ENCODE measurements at regions not wholly inside any gene's neighbourhood (a gene's known extent, or its start where the extent isn't known, plus 50 kb on each side); places are given as distances from the start of the nearest gene placed in this dataset.

- H3K4me2 ChIP-seq (ENCODE audit: low read length): no peak overlapping the region
- H2AFZ ChIP-seq (ENCODE audit: low read depth, low read length): no peak overlapping the region
- no peaks in the 10 kb centered on the region for H3K36me3 ChIP-seq (ENCODE audit: insufficient read depth, low read length)
- no peak overlapping the region for H3K4me3 ChIP-seq (ENCODE audit: low read length)
- no peaks in the 10 kb centered on the region for H3F3A ChIP-seq (ENCODE audit: insufficient read depth, low read length, poor library complexity, severe bottlenecking)
- H3K79me2 ChIP-seq (replicated peaks; ENCODE audit: insufficient read depth, low read length): no peaks in the 10 kb centered on the region
- no peaks in the 10 kb centered on the region for H3K9me2 ChIP-seq (ENCODE audit: insufficient read depth, low read length)
- no peak overlapping the region for H3K9ac ChIP-seq (ENCODE audit: low read length)
- no peaks in the 10 kb centered on the region for H4K20me1 ChIP-seq (ENCODE audit: insufficient read depth)
- H3K27ac ChIP-seq (ENCODE audit: low read length): no peak overlapping the region
- H3K27me3 ChIP-seq (ENCODE audit: insufficient read depth, low read depth, low read length): no peaks in the 10 kb centered on the region
- H3K9me3 ChIP-seq (ENCODE audit: low read length): no peaks in the 10 kb centered on the region
- TF ChIP-seq SMC3 (conservative IDR thresholded peaks at IDR 0.05; ENCODE audit: poor library complexity) (no peak), REST (IDR thresholded peaks at IDR 0.05; ENCODE audit: borderline replicate concordance) (no peak), MXI1 (conservative IDR thresholded peaks at IDR 0.05; ENCODE audit: poor library complexity, severe bottlenecking) (no peak), POLR2AphosphoS5 (IDR thresholded peaks at IDR 0.05) (no peak)
These were observed 237.8 kb downstream of the ZWINT start for GRCh38 chr10:56123247-56123646.

- Histone ChIP-seq H3K4me3 (ENCODE audit: low read length) (no peak overlapping the region), H3K9me3 (ENCODE audit: low read length) (no peaks in the 10 kb centered on the region), H3K27me3 (ENCODE audit: insufficient read depth, low read depth, low read length) (no peaks in the 10 kb centered on the region), H3K79me2 (replicated peaks; ENCODE audit: insufficient read depth, low read length) (no peaks in the 10 kb centered on the region), H3K27ac (ENCODE audit: low read length) (no peak overlapping the region), H3K36me3 (ENCODE audit: insufficient read depth, low read length) (no peaks in the 10 kb centered on the region), H2AFZ (ENCODE audit: low read depth, low read length) (no peak overlapping the region), H3K9ac (ENCODE audit: low read length) (no peak overlapping the region), H3K4me2 (ENCODE audit: low read length) (no peak overlapping the region), H3F3A (ENCODE audit: insufficient read depth, low read length, poor library complexity, severe bottlenecking) (no peaks in the 10 kb centered on the region), H4K20me1 (ENCODE audit: insufficient read depth) (no peaks in the 10 kb centered on the region), H3K9me2 (ENCODE audit: insufficient read depth, low read length) (no peaks in the 10 kb centered on the region)
- TF ChIP-seq RAD21 (conservative IDR thresholded peaks at IDR 0.05) (peak; percentile 16), MXI1 (conservative IDR thresholded peaks at IDR 0.05; ENCODE audit: poor library complexity, severe bottlenecking) (no peak), SMC3 (conservative IDR thresholded peaks at IDR 0.05; ENCODE audit: poor library complexity) (no peak)
These were observed 244.4 kb downstream of the ZWINT start for GRCh38 chr10:56116684-56117083.

- no peak overlapping the region for H2AFZ ChIP-seq (ENCODE audit: low read depth, low read length)
- TF ChIP-seq SMC3 (conservative IDR thresholded peaks at IDR 0.05; ENCODE audit: poor library complexity) (no peak), RAD21 (conservative IDR thresholded peaks at IDR 0.05) (no peak), EZH2 (IDR thresholded peaks at IDR 0.05; ENCODE audit: borderline replicate concordance, insufficient read depth, low read length, poor library complexity, severe bottlenecking) (no peak), TAF1 (IDR thresholded peaks at IDR 0.05; ENCODE audit: low read depth) (no peak), CTCF (IDR thresholded peaks at IDR 0.05; ENCODE audit: poor library complexity, severe bottlenecking) (no peak), EP300 (conservative IDR thresholded peaks at IDR 0.05; ENCODE audit: poor library complexity, severe bottlenecking) (no peak), MXI1 (conservative IDR thresholded peaks at IDR 0.05; ENCODE audit: poor library complexity, severe bottlenecking) (no peak), REST (IDR thresholded peaks at IDR 0.05; ENCODE audit: borderline replicate concordance) (no peak), POLR2AphosphoS5 (IDR thresholded peaks at IDR 0.05) (no peak)
- H4K20me1 ChIP-seq (ENCODE audit: insufficient read depth): no peaks in the 10 kb centered on the region
- H3F3A ChIP-seq (ENCODE audit: insufficient read depth, low read length, poor library complexity, severe bottlenecking): no peaks in the 10 kb centered on the region
- no peaks in the 10 kb centered on the region for H3K9me2 ChIP-seq (ENCODE audit: insufficient read depth, low read length)
- no peaks in the 10 kb centered on the region for H3K79me2 ChIP-seq (replicated peaks; ENCODE audit: insufficient read depth, low read length)
- H3K27me3 ChIP-seq (ENCODE audit: insufficient read depth, low read depth, low read length): no peaks in the 10 kb centered on the region
- H3K4me2 ChIP-seq (ENCODE audit: low read length): no peak overlapping the region
- no peaks in the 10 kb centered on the region for H3K36me3 ChIP-seq (ENCODE audit: insufficient read depth, low read length)
- H3K4me3 ChIP-seq (ENCODE audit: low read length): no peak overlapping the region
- no peaks in the 10 kb centered on the region for H3K9me3 ChIP-seq (ENCODE audit: low read length)
- no peak overlapping the region for H3K27ac ChIP-seq (ENCODE audit: low read length)
- H3K9ac ChIP-seq (ENCODE audit: low read length): no peak overlapping the region
These were observed 251.6 kb downstream of the ZWINT start for GRCh38 chr10:56109454-56109853.

Measured in neural cell (in vitro differentiated cells).